Activated naive CD4-positive, alpha-beta T cell treated with anti-CD3 and anti-CD28 coated beads, Interleukin-2, amount 50 U/mL, for 24 hours (primary cell): ENCODE measurements at regions not wholly inside any gene's neighbourhood (a gene's known extent, or its start where the extent isn't known, plus 50 kb on each side); places are given as distances from the start of the nearest gene placed in this dataset.
"Not testable (repeated sequence)": the region's sequence is repeated elsewhere in the genome, so short reads cannot be mapped to it uniquely, and the experiment has no call there.

ENCODE experiments used
- H3K27ac Mint-ChIP-seq: one replicate; pipeline ENCODE4 v1.8.0; 2021; ENCODE audit warnings: mild to moderate bottlenecking, mixed read lengths
- H3K27me3 Mint-ChIP-seq: one replicate; pipeline ENCODE4 v1.8.0; 2021; ENCODE audit warnings: mixed read lengths
- H3K36me3 Mint-ChIP-seq: one replicate; pipeline ENCODE4 v1.8.0; 2021; ENCODE audit warnings: mixed read lengths
- H3K4me1 Mint-ChIP-seq: one replicate; pipeline ENCODE4 v1.8.0; 2021; ENCODE audit warnings: mixed read lengths
- H3K4me3 Mint-ChIP-seq: one replicate; pipeline ENCODE4 v1.8.0; 2021; ENCODE audit warnings: mild to moderate bottlenecking, mixed read lengths
- H3K9me3 Mint-ChIP-seq: one replicate; pipeline ENCODE4 v1.8.0; 2021; ENCODE audit warnings: mixed read lengths

- H3K27me3 Mint-ChIP-seq, H3K9me3 Mint-ChIP-seq, H3K36me3 Mint-ChIP-seq, H3K4me1 Mint-ChIP-seq, H3K4me3 Mint-ChIP-seq, H3K27ac Mint-ChIP-seq: not testable (repeated sequence)
These were observed 412.1 kb downstream of the CCER1 start for GRCh38 chr12:90542852-90543251.

- not testable (repeated sequence) for H3K4me1 Mint-ChIP-seq, H3K9me3 Mint-ChIP-seq, H3K27me3 Mint-ChIP-seq, H3K4me3 Mint-ChIP-seq, H3K36me3 Mint-ChIP-seq, H3K27ac Mint-ChIP-seq
These were observed 421.1 kb downstream of the CCER1 start for GRCh38 chr12:90533828-90534227.

GRCh38 chr12:90520002-90520734 lies 434.8 kb downstream of the CCER1 start:
- H3K4me1 Mint-ChIP-seq: no peaks in the 10 kb centered on the region
- no peaks in the 10 kb centered on the region for H3K36me3 Mint-ChIP-seq
- H3K4me3 Mint-ChIP-seq: no peak overlapping the region
- no peaks in the 10 kb centered on the region for H3K27me3 Mint-ChIP-seq
- H3K9me3 Mint-ChIP-seq: no peaks in the 10 kb centered on the region
- H3K27ac Mint-ChIP-seq: no peak overlapping the region

GRCh38 chr12:90519285-90519684 lies 435.7 kb downstream of the CCER1 start:
- Mint-ChIP-seq H3K4me1 (no peaks in the 10 kb centered on the region), H3K36me3 (no peaks in the 10 kb centered on the region), H3K9me3 (no peaks in the 10 kb centered on the region), H3K4me3 (no peak overlapping the region), H3K27me3 (no peaks in the 10 kb centered on the region), H3K27ac (no peak overlapping the region)

- H3K36me3 Mint-ChIP-seq: no peaks in the 10 kb centered on the region
- H3K4me3 Mint-ChIP-seq: no peak overlapping the region
- H3K27me3 Mint-ChIP-seq: no peaks in the 10 kb centered on the region
- no peaks in the 10 kb centered on the region for H3K4me1 Mint-ChIP-seq
- no peaks in the 10 kb centered on the region for H3K9me3 Mint-ChIP-seq
- no peak overlapping the region for H3K27ac Mint-ChIP-seq
These were observed 439.5 kb downstream of the CCER1 start for GRCh38 chr12:90515199-90516175.

- Mint-ChIP-seq H3K27me3 (no peaks in the 10 kb centered on the region), H3K4me3 (no peak overlapping the region), H3K4me1 (no peaks in the 10 kb centered on the region), H3K27ac (no peak overlapping the region), H3K9me3 (peaks cover 4% of the 10 kb centered on the region), H3K36me3 (no peaks in the 10 kb centered on the region)
These were observed 440.7 kb downstream of the CCER1 start for GRCh38 chr12:90514325-90514724.

- H3K36me3 Mint-ChIP-seq: no peaks in the 10 kb centered on the region
- no peaks in the 10 kb centered on the region for H3K4me1 Mint-ChIP-seq
- H3K9me3 Mint-ChIP-seq: peaks cover 4% of the 10 kb centered on the region
- no peak overlapping the region for H3K27ac Mint-ChIP-seq
- H3K27me3 Mint-ChIP-seq: no peaks in the 10 kb centered on the region
- H3K4me3 Mint-ChIP-seq: no peak overlapping the region
These were observed 442.5 kb downstream of the CCER1 start for GRCh38 chr12:90512518-90512917.

- H3K27me3 Mint-ChIP-seq: no peaks in the 10 kb centered on the region
- H3K9me3 Mint-ChIP-seq: peaks cover 4% of the 10 kb centered on the region
- no peak overlapping the region for H3K4me3 Mint-ChIP-seq
- no peaks in the 10 kb centered on the region for H3K36me3 Mint-ChIP-seq
- no peak overlapping the region for H3K27ac Mint-ChIP-seq
- H3K4me1 Mint-ChIP-seq: no peaks in the 10 kb centered on the region
These were observed 444.0 kb downstream of the CCER1 start for GRCh38 chr12:90510948-90511347.

- Mint-ChIP-seq H3K4me1 (no peaks in the 10 kb centered on the region), H3K9me3 (peaks cover 2% of the 10 kb centered on the region), H3K4me3 (no peak overlapping the region), H3K36me3 (no peaks in the 10 kb centered on the region), H3K27me3 (no peaks in the 10 kb centered on the region), H3K27ac (no peak overlapping the region)
These were observed 450.2 kb downstream of the CCER1 start for GRCh38 chr12:90504806-90505205.

- Mint-ChIP-seq H3K36me3 (no peaks in the 10 kb centered on the region), H3K27ac (no peak overlapping the region), H3K9me3 (no peaks in the 10 kb centered on the region), H3K4me3 (no peak overlapping the region), H3K27me3 (no peaks in the 10 kb centered on the region), H3K4me1 (no peaks in the 10 kb centered on the region)
These were observed 452.9 kb downstream of the CCER1 start for GRCh38 chr12:90502070-90502469.

- no peaks in the 10 kb centered on the region for H3K27me3 Mint-ChIP-seq
- no peak overlapping the region for H3K27ac Mint-ChIP-seq
- no peaks in the 10 kb centered on the region for H3K4me1 Mint-ChIP-seq
- H3K9me3 Mint-ChIP-seq: no peaks in the 10 kb centered on the region
- H3K36me3 Mint-ChIP-seq: no peaks in the 10 kb centered on the region
- H3K4me3 Mint-ChIP-seq: no peak overlapping the region
These were observed 453.6 kb downstream of the CCER1 start for GRCh38 chr12:90501412-90501811.

GRCh38 chr12:90499795-90500194 lies 455.2 kb downstream of the CCER1 start:
- Mint-ChIP-seq H3K27me3 (no peaks in the 10 kb centered on the region), H3K9me3 (no peaks in the 10 kb centered on the region), H3K4me1 (no peaks in the 10 kb centered on the region), H3K27ac (no peak overlapping the region), H3K4me3 (no peak overlapping the region), H3K36me3 (no peaks in the 10 kb centered on the region)

GRCh38 chr12:90497923-90498545 lies 456.9 kb downstream of the CCER1 start:
- H3K9me3 Mint-ChIP-seq: no peaks in the 10 kb centered on the region
- H3K27ac Mint-ChIP-seq: no peak overlapping the region
- no peaks in the 10 kb centered on the region for H3K27me3 Mint-ChIP-seq
- no peak overlapping the region for H3K4me3 Mint-ChIP-seq
- no peaks in the 10 kb centered on the region for H3K36me3 Mint-ChIP-seq
- no peaks in the 10 kb centered on the region for H3K4me1 Mint-ChIP-seq

GRCh38 chr12:90490355-90490754 lies 464.6 kb downstream of the CCER1 start:
- no peaks in the 10 kb centered on the region for H3K4me1 Mint-ChIP-seq
- no peaks in the 10 kb centered on the region for H3K27me3 Mint-ChIP-seq
- H3K36me3 Mint-ChIP-seq: no peaks in the 10 kb centered on the region
- H3K9me3 Mint-ChIP-seq: peaks cover 5% of the 10 kb centered on the region
- no peak overlapping the region for H3K4me3 Mint-ChIP-seq
- no peak overlapping the region for H3K27ac Mint-ChIP-seq

- no peaks in the 10 kb centered on the region for H3K4me1 Mint-ChIP-seq
- no peaks in the 10 kb centered on the region for H3K27me3 Mint-ChIP-seq
- peaks cover 5% of the 10 kb centered on the region for H3K9me3 Mint-ChIP-seq
- H3K4me3 Mint-ChIP-seq: no peak overlapping the region
- no peaks in the 10 kb centered on the region for H3K36me3 Mint-ChIP-seq
- no peak overlapping the region for H3K27ac Mint-ChIP-seq
These were observed 465.8 kb downstream of the CCER1 start for GRCh38 chr12:90489141-90489540.

GRCh38 chr12:90485560-90485959 lies 469.4 kb downstream of the CCER1 start:
- Mint-ChIP-seq H3K36me3 (no peaks in the 10 kb centered on the region), H3K4me3 (no peak overlapping the region), H3K4me1 (no peaks in the 10 kb centered on the region), H3K27me3 (no peaks in the 10 kb centered on the region), H3K27ac (no peak overlapping the region), H3K9me3 (peaks cover 5% of the 10 kb centered on the region)
